Loucy (cell line): ENCODE measurements at regions not wholly inside any gene's neighbourhood (a gene's known extent, or its start where the extent isn't known, plus 50 kb on each side); places are given as distances from the start of the nearest gene placed in this dataset.

Experiments used
- EZH2phosphoT487 ChIP-seq: fragments of 200-600 bp; IDR thresholded peaks from 2 replicates; pipeline ENCODE4 v1.6.1; 2018; ENCODE audit warnings: antibody characterized with exemption, mild to moderate bottlenecking, moderate library complexity, borderline replicate concordance
- TF ChIP-seq, protein P1 (sequence below): fragments of 200-600 bp; sonication (generic); conservative IDR thresholded peaks from 2 replicates; pipeline ENCODE4 v1.5.1; 2014; ENCODE audit warnings: mild to moderate bottlenecking, antibody characterized with exemption, low read length

DNA sequence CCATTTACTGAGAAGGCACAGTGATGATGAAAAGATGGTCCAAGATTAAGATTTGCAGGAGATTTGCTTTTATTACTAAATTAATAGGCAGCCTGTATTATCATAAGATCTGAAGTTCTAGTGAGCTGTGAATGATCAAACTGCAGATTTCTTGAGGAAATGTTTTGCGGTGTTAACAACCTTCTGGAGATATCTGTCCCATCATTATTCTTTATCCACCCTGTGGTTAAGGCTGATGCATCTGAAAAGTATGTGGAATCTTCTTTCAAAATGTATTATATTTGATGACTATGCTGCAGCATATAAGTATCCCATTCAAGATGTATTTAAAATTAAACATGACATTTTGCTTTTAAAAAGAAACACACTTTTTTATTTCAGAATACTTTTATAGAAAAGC, 150.3 kb downstream of the POLR1F start:
- TF ChIP-seq, protein P1, sequence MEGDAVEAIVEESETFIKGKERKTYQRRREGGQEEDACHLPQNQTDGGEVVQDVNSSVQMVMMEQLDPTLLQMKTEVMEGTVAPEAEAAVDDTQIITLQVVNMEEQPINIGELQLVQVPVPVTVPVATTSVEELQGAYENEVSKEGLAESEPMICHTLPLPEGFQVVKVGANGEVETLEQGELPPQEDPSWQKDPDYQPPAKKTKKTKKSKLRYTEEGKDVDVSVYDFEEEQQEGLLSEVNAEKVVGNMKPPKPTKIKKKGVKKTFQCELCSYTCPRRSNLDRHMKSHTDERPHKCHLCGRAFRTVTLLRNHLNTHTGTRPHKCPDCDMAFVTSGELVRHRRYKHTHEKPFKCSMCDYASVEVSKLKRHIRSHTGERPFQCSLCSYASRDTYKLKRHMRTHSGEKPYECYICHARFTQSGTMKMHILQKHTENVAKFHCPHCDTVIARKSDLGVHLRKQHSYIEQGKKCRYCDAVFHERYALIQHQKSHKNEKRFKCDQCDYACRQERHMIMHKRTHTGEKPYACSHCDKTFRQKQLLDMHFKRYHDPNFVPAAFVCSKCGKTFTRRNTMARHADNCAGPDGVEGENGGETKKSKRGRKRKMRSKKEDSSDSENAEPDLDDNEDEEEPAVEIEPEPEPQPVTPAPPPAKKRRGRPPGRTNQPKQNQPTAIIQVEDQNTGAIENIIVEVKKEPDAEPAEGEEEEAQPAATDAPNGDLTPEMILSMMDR, result no peak
- TF ChIP-seq EZH2phosphoT487, result no peak
